ENCODE measurements at regions not wholly inside any gene's neighbourhood (a gene's known extent, or its start where the extent isn't known, plus 50 kb on each side); places are given as distances from the start of the nearest gene placed in this dataset.
"Not testable (repeated sequence)": the region's sequence is repeated elsewhere in the genome, so short reads cannot be mapped to it uniquely, and the experiment has no call there.

DNA sequence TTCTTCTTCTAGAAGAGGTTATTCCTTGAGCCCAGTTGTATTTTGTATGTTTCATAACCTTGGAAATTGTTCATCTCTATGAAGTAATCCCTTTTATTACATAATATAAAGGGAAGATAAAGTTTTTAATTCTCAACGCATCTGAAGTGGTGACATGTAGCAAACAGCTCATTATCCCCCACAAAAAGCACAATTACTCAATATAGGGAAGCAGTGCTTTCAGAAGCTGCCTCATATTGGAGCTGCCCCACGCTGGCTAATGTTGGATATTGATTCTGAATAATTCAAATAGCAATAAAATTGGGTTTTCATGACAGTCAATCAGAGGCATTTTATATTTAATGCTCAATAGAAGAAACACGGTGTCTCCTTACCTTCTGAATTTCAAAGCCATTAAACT lies 604.3 kb upstream of the RBFOX1 start:
- TF ChIP-seq BHLHE40 (IDR thresholded peaks at IDR 0.05; ENCODE audit: borderline replicate concordance): no peak
- no peak for TF ChIP-seq ELF4 (IDR thresholded peaks at IDR 0.05)
- TF ChIP-seq ZNF384 (IDR thresholded peaks at IDR 0.05): no peak
- TF ChIP-seq NFRKB (IDR thresholded peaks at IDR 0.05): no peak
- TF ChIP-seq FOXK2 (IDR thresholded peaks at IDR 0.05): no peak
- no peak for TF ChIP-seq SUZ12 (IDR thresholded peaks at IDR 0.05)
- TF ChIP-seq TARDBP (IDR thresholded peaks at IDR 0.05): no peak
- TF ChIP-seq L3MBTL2 (conservative IDR thresholded peaks at IDR 0.05): no peak
- no peak for TF ChIP-seq PKNOX1 (IDR thresholded peaks at IDR 0.05)
- CTCF ChIA-PET: no interaction called here
- POLR2A ChIA-PET: no interaction called here
- DNase-seq (ENCODE audit: extremely low spot score): no peak

DNA sequence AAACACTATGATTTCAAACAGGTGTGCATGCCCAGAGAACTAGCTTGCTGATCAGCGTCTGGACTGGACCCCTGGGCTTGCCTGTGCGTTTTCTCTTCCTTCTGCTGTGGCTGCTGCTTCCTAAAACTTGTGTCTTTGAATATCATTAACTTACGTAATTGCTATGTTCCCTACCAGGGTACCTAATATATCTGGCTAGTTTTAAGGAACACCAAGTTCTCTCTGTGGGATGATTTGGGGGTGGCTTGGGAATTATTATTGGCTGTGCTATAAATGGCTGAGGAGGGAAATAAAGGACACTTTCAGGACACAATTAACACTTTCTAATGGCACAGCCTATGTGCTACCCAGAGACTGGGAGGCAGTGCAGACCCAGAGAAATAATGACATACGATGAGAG lies 606.0 kb upstream of the RBFOX1 start:
- ChIA-PET POLR2A (no interaction called here), CTCF (no interaction called here)
- no peak for DNase-seq (ENCODE audit: extremely low spot score)
- no peak for TF ChIP-seq FOXM1 (IDR thresholded peaks at IDR 0.05; ENCODE audit: borderline replicate concordance)
- no peak for TF ChIP-seq L3MBTL2 (conservative IDR thresholded peaks at IDR 0.05)

DNA sequence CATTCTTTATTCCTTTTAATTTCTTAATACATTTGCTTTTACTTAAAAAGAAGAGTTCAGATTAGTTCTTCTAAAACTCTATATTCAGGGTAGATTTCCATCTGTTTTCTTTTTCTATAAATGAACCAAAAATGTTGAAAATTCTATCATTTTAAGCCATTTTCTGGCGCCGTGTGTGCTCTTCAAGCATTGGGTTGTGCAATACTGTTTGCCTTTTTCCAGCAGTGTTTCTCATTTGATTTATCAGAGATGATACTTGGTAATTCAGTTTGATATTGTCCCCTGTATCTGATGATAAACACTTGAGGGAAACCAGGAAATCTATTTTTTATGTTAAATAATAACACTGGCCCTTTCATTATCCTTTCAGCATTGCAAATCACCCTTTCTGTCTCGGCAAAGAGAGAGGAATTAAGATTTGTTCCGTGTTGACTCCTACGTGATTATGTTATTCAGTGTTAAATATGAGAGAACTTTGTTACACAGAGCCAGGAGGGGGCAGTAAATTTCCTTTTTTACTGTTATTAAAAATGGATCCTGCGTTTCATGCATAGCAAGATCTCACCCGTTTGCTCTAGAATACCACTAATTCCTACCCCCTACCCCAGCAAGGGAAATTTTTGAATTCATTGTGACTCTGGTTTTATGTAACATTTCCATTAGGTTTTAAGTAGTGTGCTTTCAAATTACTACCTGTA lies 606.9 kb upstream of the RBFOX1 start:
- ChIA-PET POLR2A (no interaction called here), CTCF (no interaction called here)
- no peak for TF ChIP-seq SP1 (IDR thresholded peaks at IDR 0.05)
- no peak for TF ChIP-seq BHLHE40 (IDR thresholded peaks at IDR 0.05; ENCODE audit: borderline replicate concordance)
- TF ChIP-seq LEF1 (IDR thresholded peaks at IDR 0.05; ENCODE audit: borderline replicate concordance): no peak
- TF ChIP-seq ARNT (IDR thresholded peaks at IDR 0.05): no peak
- TF ChIP-seq FOXK2 (IDR thresholded peaks at IDR 0.05): no peak
- TF ChIP-seq L3MBTL2 (conservative IDR thresholded peaks at IDR 0.05): no peak
- no peak for TF ChIP-seq SUZ12 (IDR thresholded peaks at IDR 0.05)
- TF ChIP-seq PKNOX1 (IDR thresholded peaks at IDR 0.05): no peak
- TF ChIP-seq HDGF (IDR thresholded peaks at IDR 0.05; ENCODE audit: borderline replicate concordance): no peak
- no peak for TF ChIP-seq TARDBP (IDR thresholded peaks at IDR 0.05)
- no peak for TF ChIP-seq FOXA1 (IDR thresholded peaks at IDR 0.05)
- no peak for TF ChIP-seq ZNF384 (IDR thresholded peaks at IDR 0.05)
- no peak for TF ChIP-seq NFRKB (IDR thresholded peaks at IDR 0.05)
- TF ChIP-seq ELF4 (IDR thresholded peaks at IDR 0.05): no peak
- no peak for TF ChIP-seq CTBP1 (IDR thresholded peaks at IDR 0.05; ENCODE audit: borderline replicate concordance)
- no peak for TF ChIP-seq FOXM1 (IDR thresholded peaks at IDR 0.05; ENCODE audit: borderline replicate concordance)
- no peak for DNase-seq (ENCODE audit: extremely low spot score)

- DNase-seq (ENCODE audit: extremely low spot score); CTCF ChIA-PET; POLR2A ChIA-PET: not testable (repeated sequence)
Measured at GRCh38 chr16:6725206-6725605, 607.4 kb upstream of the RBFOX1 start.

- no peak for DNase-seq (ENCODE audit: extremely low spot score)
- no peak for TF ChIP-seq FOXA1 (IDR thresholded peaks at IDR 0.05)
- ChIA-PET CTCF (no interaction called here), POLR2A (no interaction called here)
Measured at GRCh38 chr16:6722786-6723185, 609.9 kb upstream of the RBFOX1 start.

DNA sequence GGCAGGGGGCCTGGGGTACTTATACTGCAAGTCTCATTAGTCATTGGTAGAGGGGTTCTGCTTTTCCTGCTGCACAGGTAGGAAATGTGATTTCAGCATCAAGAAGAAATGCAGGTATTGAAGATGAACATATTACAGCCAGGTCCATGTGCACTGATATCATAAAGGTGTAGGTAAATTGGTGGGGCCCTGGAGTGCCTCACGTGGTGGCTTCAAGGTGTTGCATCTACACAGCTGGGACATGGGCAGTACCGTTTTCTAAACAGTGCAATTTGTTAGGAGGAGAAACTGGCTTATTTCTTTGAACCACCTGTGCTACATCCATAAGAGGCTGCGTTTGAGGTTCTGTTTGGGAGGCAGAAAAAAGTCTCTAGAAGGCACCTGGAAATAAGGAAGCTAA lies 618.1 kb upstream of the RBFOX1 start:
- ChIA-PET CTCF (no interaction called here), POLR2A (no interaction called here)
- no peak for DNase-seq (ENCODE audit: extremely low spot score)
- TF ChIP-seq SUZ12 (IDR thresholded peaks at IDR 0.05): no peak
- no peak for TF ChIP-seq SP1 (IDR thresholded peaks at IDR 0.05)

DNA sequence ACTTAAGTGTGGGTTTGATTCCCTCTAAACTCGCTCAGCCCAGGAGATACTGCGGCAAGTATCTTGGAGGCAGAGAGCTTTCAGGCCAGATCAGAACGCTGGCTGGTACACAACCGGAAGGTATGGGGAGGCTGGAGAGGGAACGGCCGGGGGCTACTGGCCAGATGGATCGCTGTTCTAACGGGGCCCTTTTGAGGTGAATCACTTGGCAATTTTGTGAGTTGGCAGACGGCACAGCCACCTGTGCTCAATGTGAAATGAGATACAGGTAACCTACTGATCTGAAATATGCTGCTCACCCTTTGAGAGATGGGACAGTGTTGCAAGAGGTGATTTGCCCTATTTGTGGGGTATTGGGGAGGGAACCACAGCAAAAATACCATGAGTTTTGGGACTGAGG lies 622.9 kb upstream of the RBFOX1 start:
- TF ChIP-seq L3MBTL2 (conservative IDR thresholded peaks at IDR 0.05) (no peak), TARDBP (IDR thresholded peaks at IDR 0.05) (no peak), ARNT (IDR thresholded peaks at IDR 0.05) (no peak), SUZ12 (IDR thresholded peaks at IDR 0.05) (no peak), FOXK2 (IDR thresholded peaks at IDR 0.05) (no peak), ZNF384 (IDR thresholded peaks at IDR 0.05) (no peak), FOXM1 (IDR thresholded peaks at IDR 0.05; ENCODE audit: borderline replicate concordance) (no peak), ELF4 (IDR thresholded peaks at IDR 0.05) (no peak), LEF1 (IDR thresholded peaks at IDR 0.05; ENCODE audit: borderline replicate concordance) (no peak), FOXA1 (IDR thresholded peaks at IDR 0.05) (no peak)
- no peak for DNase-seq (ENCODE audit: extremely low spot score)
- CTCF ChIA-PET: no interaction called here
- POLR2A ChIA-PET: no interaction called here

DNA sequence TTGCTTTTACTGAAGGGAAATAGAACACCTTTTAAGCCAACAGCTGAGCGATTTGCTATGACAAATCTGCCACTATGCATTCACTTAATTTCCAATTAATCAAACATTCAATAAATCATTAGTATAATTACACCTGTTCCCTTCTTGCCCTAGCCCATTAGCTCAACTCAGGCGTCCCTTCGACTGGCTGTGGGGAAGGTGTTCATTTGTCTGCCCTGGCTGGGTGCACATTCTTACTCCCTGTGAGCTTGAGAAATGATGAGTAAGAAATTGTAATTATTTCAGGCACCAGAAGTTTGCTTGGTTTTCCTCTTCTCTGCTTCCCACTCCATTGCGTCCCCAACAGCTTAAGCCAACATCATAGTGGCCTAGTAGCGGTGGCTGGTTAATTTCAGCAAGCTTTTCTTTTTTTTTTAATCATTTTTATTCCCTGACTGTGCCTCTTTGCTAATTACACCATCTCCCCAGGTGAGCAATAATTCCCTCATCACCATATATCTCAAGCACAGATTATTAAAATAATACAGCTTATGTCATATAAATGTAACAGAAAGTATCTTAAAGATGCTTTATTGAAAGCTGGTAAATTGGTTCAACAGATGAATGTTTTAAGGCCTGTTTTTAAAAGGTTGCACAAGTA lies 623.9 kb upstream of the RBFOX1 start:
- ChIA-PET POLR2A (no interaction called here), CTCF (no interaction called here)
- no peak for DNase-seq (ENCODE audit: extremely low spot score)
- TF ChIP-seq LEF1 (IDR thresholded peaks at IDR 0.05; ENCODE audit: borderline replicate concordance) (no peak), FOXK2 (IDR thresholded peaks at IDR 0.05) (no peak), SP1 (IDR thresholded peaks at IDR 0.05) (no peak), ELF4 (IDR thresholded peaks at IDR 0.05) (no peak), ZNF384 (IDR thresholded peaks at IDR 0.05) (no peak), NFRKB (IDR thresholded peaks at IDR 0.05) (no peak), FOXA1 (IDR thresholded peaks at IDR 0.05) (no peak)
